Karpas-422 (cell line): ENCODE measurements at regions not wholly inside any gene's neighbourhood (a gene's known extent, or its start where the extent isn't known, plus 50 kb on each side); places are given as distances from the start of the nearest gene placed in this dataset.

Experiments used
- DNase-seq: peaks from one replicate; pipeline ENCODE4 v3.0.0-alpha.2; 2015
- H2AFZ ChIP-seq: fragments of 200-600 bp; sonication (generic); 2 replicates; pipeline ENCODE4 v1.6.1; 2014; ENCODE audit warnings: antibody characterized with exemption, low read length, mixed read lengths
- H3K27ac ChIP-seq: fragments of 200-600 bp; sonication (generic); 2 replicates; pipeline ENCODE4 v1.5.1; 2014; ENCODE audit warnings: mild to moderate bottlenecking, low read length, moderate library complexity
- H3K27me3 ChIP-seq: fragments of 200-600 bp; sonication (generic); 2 replicates; pipeline ENCODE4 v1.6.1; 2014; ENCODE audit warnings: low read length, mixed read lengths
- H3K36me3 ChIP-seq: fragments of 200-600 bp; sonication (generic); 2 replicates; pipeline ENCODE4 v1.6.1; 2014; ENCODE audit warnings: low read length, mixed read lengths; ENCODE audit not compliant: insufficient read depth
- H3K4me1 ChIP-seq: fragments of 200-600 bp; sonication (generic); 2 replicates; pipeline ENCODE4 v1.6.1; 2014; ENCODE audit warnings: mild to moderate bottlenecking, low read length, mixed read lengths
- H3K4me2 ChIP-seq: fragments of 200-600 bp; sonication (generic); 2 replicates; pipeline ENCODE4 v1.6.1; 2014; ENCODE audit warnings: low read length, low read depth, mild to moderate bottlenecking; ENCODE audit not compliant: poor library complexity, severe bottlenecking
- H3K4me3 ChIP-seq: fragments of 200-600 bp; sonication (generic); 2 replicates; pipeline ENCODE4 v1.5.1; 2014; ENCODE audit warnings: mild to moderate bottlenecking, antibody characterized with exemption, low read length, mixed read lengths
- H3K79me2 ChIP-seq: fragments of 200-600 bp; sonication (generic); 2 replicates; pipeline ENCODE4 v1.6.1; 2014; ENCODE audit warnings: mild to moderate bottlenecking, low read length, mixed read lengths
- H3K9ac ChIP-seq: fragments of 200-600 bp; sonication (generic); 2 replicates; pipeline ENCODE4 v1.6.0; 2014; ENCODE audit warnings: low read length
- H3K9me2 ChIP-seq: fragments of 200-600 bp; sonication (generic), shearing (Covaris generic); replicated peaks from 2 replicates; pipeline ENCODE4 v1.6.0; 2014; ENCODE audit warnings: mild to moderate bottlenecking, low read length, moderate library complexity; ENCODE audit not compliant: insufficient read depth
- H3K9me3 ChIP-seq: fragments of 300-700, 200-600 bp; sonication (generic); 2 replicates; pipeline ENCODE4 v1.6.1; 2014; ENCODE audit warnings: low read length, mixed read lengths
- H4K20me1 ChIP-seq: fragments of 200-600 bp; sonication (generic); 2 replicates; pipeline ENCODE4 v1.6.1; 2014; ENCODE audit warnings: mild to moderate bottlenecking, antibody characterized with exemption, low read length, low read depth; ENCODE audit not compliant: insufficient read depth

DNA sequence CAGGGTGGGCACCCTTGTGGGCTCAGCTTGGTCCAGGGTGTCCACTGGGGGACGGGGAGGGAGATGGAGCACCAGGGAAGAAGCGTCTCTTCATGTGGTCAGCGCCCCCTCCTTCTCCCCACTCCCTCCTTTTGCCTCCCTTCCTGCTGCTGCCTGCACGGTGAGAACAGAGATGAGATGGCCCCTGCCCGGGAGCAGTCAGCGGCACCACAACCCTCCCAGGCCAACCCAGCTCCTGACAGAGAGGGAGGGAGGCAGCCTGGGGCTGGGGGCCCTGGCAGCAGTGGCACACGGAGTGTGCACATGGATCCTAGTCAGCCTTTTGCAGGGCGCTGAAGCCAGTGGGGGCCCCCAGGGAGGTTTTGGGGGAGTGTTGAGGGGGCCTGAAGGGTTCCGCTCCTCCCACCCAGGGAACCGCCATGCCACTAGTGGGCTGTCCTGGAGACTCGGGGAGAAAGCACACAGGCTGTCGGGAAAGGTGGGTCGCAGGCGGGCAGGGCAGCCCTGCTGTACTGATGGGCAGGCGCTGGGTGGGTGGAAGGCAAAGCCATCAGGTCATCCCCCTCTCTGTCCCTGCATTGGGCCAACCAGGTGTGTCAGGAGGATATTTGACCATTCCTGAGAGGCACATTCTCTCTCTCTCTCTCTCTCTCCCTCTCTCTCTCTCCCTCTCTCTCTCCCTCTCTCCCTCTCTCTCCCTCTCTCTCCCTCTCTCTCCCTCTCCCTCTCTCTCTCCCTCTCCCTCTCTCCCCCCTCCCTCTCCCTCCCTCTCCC, 94.3 kb upstream of the BHLHE23 start:
- no peaks in the 10 kb centered on the region for H3K36me3 ChIP-seq
- H3K9ac ChIP-seq, result no peak overlapping the region
- no peaks in the 10 kb centered on the region for H3K4me1 ChIP-seq
- no peak overlapping the region for H3K4me3 ChIP-seq
- H3K79me2 ChIP-seq, result no peaks in the 10 kb centered on the region
- H3K27ac ChIP-seq, result no peak overlapping the region
- H3K4me2 ChIP-seq, result no peak overlapping the region
- no peak for DNase-seq
- H4K20me1 ChIP-seq, result no peaks in the 10 kb centered on the region
- H3K27me3 ChIP-seq, result no peaks in the 10 kb centered on the region
- no peak overlapping the region for H2AFZ ChIP-seq
- H3K9me2 ChIP-seq, result no peaks in the 10 kb centered on the region
- H3K9me3 ChIP-seq, result no peaks in the 10 kb centered on the region

DNA sequence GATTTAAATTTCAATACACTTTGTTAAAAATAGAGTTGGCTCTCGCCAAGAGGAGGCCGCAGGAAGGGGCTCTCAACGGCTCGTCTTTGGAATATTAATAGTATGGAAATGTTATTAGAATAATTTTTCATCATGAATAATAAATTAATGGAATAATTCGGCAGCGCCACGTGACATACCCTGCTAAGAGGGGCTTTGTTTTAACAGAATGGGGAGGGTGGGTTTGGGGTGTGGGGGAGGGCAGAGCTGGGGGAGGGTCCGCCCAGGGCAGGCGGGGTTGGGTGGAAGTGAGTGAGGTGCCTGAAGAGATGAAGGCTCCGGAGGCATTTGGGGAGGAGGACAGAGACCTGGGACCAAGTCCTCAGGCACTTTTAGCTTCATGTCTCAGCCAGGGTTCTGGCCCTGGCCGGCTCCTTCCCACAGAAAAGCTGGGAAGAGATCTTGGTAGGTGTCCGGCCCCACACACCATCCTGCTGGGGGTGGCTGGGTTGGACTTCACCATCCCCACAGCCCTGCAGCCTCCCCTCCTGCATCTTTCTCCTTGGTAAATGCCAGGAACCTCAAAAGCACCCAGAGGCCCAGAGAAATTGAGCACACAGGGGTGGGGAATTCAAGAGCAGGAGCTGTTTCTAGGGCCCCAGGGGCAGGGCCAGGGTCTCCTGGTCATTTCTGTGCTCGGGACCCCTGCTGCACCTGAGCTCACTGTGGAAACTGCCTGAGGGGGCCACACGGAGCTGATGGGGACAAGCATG, 93.6 kb upstream of the BHLHE23 start:
- Histone ChIP-seq H3K4me3 (no peak overlapping the region), H3K4me2 (no peak overlapping the region), H3K9me2 (no peaks in the 10 kb centered on the region), H2AFZ (no peak overlapping the region), H4K20me1 (no peaks in the 10 kb centered on the region), H3K27ac (no peak overlapping the region), H3K9me3 (no peaks in the 10 kb centered on the region), H3K27me3 (no peaks in the 10 kb centered on the region), H3K36me3 (no peaks in the 10 kb centered on the region), H3K9ac (no peak overlapping the region), H3K79me2 (no peaks in the 10 kb centered on the region), H3K4me1 (no peaks in the 10 kb centered on the region)
- DNase-seq, result no peak

DNA sequence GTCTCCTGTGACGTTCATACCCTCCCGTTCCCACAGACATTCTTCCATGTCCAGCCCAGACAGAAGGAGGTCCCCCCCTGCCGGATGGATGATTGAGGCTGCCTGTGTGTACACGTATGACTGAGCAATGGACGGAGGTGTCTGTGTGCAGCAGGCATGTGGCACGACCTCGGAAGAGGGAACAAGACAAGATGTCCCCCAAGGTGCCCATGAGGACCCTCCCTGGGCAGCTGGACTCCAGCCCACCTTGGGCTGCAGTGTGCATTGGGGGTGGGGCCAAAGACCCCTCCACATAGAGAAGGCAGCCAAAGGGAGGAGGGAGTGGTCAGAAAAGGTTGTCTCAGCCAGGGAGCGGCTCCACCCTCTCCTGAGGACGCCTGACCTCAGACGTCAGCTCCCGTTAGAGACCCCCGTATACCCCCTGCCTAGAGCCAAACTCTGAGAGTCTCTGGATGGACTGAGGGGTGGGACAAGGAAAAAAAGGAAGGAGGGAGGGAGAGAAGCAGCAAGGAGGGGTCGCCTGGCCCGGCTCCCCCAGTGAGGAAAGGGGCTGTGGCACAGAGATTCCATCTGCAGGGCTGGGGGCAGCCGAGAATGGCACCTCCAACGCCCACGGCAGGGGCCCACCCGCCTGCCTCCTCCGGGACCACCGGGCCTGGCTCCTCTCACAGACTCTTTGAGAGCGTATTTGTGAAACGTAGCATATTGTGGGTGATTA, 92.9 kb upstream of the BHLHE23 start:
- Histone ChIP-seq H3K9me2 (no peaks in the 10 kb centered on the region), H3K27me3 (no peaks in the 10 kb centered on the region), H3K4me2 (no peak overlapping the region), H4K20me1 (no peaks in the 10 kb centered on the region), H2AFZ (no peak overlapping the region), H3K9me3 (no peaks in the 10 kb centered on the region), H3K27ac (no peak overlapping the region), H3K36me3 (no peaks in the 10 kb centered on the region), H3K4me1 (no peaks in the 10 kb centered on the region), H3K4me3 (no peak overlapping the region), H3K79me2 (no peaks in the 10 kb centered on the region), H3K9ac (no peak overlapping the region)
- no peak for DNase-seq

DNA sequence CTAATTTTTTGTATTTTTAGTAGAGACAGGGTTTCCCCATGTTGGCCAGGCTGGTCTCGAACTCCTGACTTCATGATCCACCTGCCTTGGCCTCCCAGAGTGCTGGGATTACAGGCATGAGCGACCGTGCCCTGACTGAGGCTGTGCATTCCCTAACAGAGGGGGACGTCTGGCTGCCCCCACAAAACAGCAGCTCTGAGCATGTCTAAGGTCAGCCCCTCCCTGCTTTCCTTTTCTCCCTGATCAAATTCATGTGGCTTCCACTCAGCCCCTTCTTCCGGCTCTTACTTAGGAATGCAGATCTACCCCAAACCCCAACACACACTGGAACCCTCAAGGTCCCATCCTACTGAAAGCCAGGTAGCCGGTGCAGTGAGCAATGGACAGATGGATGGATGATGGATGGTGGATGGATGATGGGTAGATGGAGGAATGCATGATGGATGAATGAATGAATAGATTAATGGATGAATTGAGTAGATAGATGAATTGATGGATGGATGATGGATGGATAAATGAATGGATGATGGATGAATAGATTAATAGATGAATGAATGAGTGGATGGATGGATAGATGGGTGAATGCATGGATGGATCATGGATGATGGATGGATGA, 91.5 kb upstream of the BHLHE23 start:
- DNase-seq, result no peak
- Histone ChIP-seq H3K9ac (no peak overlapping the region), H3K36me3 (no peaks in the 10 kb centered on the region), H3K4me2 (no peak overlapping the region), H2AFZ (no peak overlapping the region), H3K9me3 (no peaks in the 10 kb centered on the region), H3K27ac (no peak overlapping the region), H3K9me2 (no peaks in the 10 kb centered on the region), H3K79me2 (no peaks in the 10 kb centered on the region), H3K4me3 (no peak overlapping the region), H4K20me1 (no peaks in the 10 kb centered on the region), H3K27me3 (no peaks in the 10 kb centered on the region), H3K4me1 (no peaks in the 10 kb centered on the region)

DNA sequence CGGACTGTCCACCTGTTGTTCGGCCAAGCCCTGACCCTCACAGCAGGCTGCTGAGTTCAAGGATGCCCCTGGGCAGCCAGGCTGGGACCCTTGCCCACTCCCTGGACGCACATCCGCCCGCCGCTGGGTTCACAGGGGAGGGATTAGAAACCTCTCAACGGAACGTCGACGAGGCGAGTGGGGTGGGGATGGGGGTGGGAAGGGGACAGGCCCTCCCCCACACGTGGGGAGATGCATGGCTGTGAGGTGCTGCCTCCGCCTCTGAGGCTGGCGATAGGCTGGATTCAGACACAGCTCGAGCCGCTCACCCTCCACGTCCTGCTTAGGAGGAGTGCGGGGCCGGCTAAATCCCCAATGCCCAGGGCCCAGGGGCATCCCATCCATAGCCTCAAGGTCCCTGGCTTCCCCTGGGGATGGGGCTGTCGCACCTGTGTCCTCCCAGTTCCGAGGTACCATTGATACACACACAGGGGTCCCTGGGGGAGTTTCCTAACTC, 90.6 kb upstream of the BHLHE23 start:
- Histone ChIP-seq H3K4me2 (no peak overlapping the region), H3K4me3 (no peak overlapping the region)
- DNase-seq, result no peak

DNA sequence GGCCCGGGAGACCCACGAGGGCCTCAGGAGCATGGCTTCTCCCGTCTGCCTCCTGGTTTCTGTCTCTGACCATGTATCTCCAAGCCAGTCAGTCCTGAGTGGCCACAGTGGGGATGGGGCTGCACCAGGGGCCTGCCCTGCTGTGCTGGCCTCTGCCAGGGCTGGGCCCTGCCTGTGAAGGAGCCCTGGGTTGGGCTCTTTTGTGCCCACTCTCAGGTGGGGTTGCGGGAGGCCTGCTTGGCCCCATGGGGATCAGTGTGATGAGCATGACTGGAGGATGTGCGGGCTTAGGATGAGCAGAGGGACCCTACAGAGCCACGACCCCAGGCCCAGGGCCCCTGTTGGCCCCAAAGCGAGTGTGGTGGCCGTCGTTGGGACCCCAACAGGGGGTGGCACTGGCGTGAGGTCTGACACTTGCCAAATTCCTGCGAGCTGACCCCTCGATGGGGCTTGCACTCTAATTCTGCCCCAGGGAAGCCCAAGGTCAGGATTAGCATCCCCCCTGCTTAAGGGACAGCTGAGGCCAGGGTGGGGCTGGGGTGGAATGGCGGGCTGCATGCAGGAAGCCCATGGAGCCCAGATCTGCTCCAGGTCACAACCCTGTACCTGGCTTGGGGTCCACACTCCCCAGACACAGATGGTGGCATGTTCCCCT, 90.0 kb upstream of the BHLHE23 start:
- Histone ChIP-seq H3K9ac (no peak overlapping the region), H3K9me3 (no peaks in the 10 kb centered on the region), H3K27me3 (no peaks in the 10 kb centered on the region), H4K20me1 (no peaks in the 10 kb centered on the region), H2AFZ (no peak overlapping the region), H3K4me3 (no peak overlapping the region), H3K4me2 (no peak overlapping the region), H3K9me2 (no peaks in the 10 kb centered on the region), H3K4me1 (no peaks in the 10 kb centered on the region), H3K79me2 (no peaks in the 10 kb centered on the region), H3K27ac (no peak overlapping the region), H3K36me3 (no peaks in the 10 kb centered on the region)
- DNase-seq, result no peak

More for the DNA sequence above, 90.6 kb upstream of the BHLHE23 start:
- Histone ChIP-seq H3K9me3 (no peaks in the 10 kb centered on the region), H3K36me3 (no peaks in the 10 kb centered on the region), H2AFZ (no peak overlapping the region), H3K79me2 (no peaks in the 10 kb centered on the region), H3K27me3 (no peaks in the 10 kb centered on the region), H3K4me1 (no peaks in the 10 kb centered on the region), H4K20me1 (no peaks in the 10 kb centered on the region), H3K9ac (no peak overlapping the region), H3K9me2 (no peaks in the 10 kb centered on the region), H3K27ac (no peak overlapping the region)

DNA sequence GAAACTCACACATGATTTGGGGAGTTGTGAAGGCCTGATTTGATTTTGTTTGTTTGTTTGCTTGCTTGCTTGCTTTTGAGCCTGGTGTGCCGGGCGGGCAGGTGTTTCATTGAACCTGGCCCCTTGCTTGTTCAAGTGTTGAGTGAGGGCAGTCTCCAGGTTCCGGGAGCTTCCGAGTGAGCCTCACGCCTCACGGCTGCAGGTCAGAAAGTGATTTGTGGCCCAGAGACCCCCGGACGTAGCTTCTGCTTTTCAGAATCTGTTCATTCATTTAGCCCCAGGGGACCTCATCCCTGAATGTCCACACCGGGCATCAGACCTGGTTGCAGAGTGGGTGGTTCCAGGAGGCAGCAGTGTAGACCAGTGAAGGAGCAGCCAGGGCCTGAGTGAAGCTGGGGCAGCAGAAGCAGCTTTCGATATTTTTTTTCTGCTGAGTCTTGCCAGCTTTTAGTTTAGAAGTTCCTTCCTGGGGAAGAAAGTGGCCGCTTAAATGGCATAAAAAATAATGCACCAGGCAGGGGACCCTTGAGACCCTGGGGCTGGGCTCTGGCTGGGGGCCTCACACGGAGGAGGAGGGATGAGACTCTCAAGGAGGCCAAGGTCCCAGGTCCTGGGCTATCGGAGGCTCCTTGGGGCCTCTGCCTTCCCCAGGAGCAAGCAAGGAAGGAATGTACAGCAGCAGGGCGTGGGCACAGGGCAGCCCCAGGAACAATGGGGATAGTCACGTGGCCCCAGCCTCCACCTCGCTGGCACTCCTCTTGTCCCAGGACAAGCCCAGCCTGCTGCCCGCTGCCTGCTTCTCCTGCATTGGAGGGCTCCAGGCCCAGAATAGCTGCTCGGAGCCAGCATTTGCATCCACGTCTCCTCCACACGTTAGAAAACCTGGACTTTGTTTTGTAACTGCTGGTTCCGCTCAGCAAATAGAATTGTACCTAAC, 89.2 kb upstream of the BHLHE23 start:
- no peak for DNase-seq
- Histone ChIP-seq H3K4me3 (no peak overlapping the region), H3K9me2 (no peaks in the 10 kb centered on the region), H3K9me3 (no peaks in the 10 kb centered on the region), H3K27me3 (no peaks in the 10 kb centered on the region), H2AFZ (no peak overlapping the region), H3K27ac (no peak overlapping the region), H3K79me2 (no peaks in the 10 kb centered on the region), H4K20me1 (no peaks in the 10 kb centered on the region), H3K36me3 (no peaks in the 10 kb centered on the region), H3K4me2 (no peak overlapping the region), H3K4me1 (no peaks in the 10 kb centered on the region), H3K9ac (no peak overlapping the region)
